Esophagus squamous epithelium (tissue), 5 donors: ENCODE measurements at regions not wholly inside any gene's neighbourhood (a gene's known extent, or its start where the extent isn't known, plus 50 kb on each side); places are given as distances from the start of the nearest gene placed in this dataset.

Source experiments
- DNase-seq: peaks from one replicate; lab custom pipeline; 2025; lab: John Stamatoyannopoulos, UW
- H3K27ac ChIP-seq, 4 donors: fragments of 200-600 bp; sonication (generic); one replicate each; pipeline ENCODE4 v1.5.1; 2016 to 2019; ENCODE audit warnings: mild to moderate bottlenecking in 1 of 4
- H3K27me3 ChIP-seq, 4 donors: fragments of 200-600 bp; sonication (generic); 1 replicate in 3 of 4; 2 replicates in 1 of 4; pipeline versions ENCODE4 v1.5.1 to v1.6.0; 2017 to 2021; ENCODE audit warnings: antibody characterized with exemption in 1 of 4
- H3K36me3 ChIP-seq, 3 donors: fragments of 200-600 bp; sonication (generic); one replicate each; pipeline ENCODE4 v1.5.1; 2016 to 2019
- H3K4me1 ChIP-seq, 3 donors: fragments of 200-600 bp; sonication (generic); one replicate each; pipeline ENCODE4 v1.5.1; 2017 to 2019
- H3K4me3 ChIP-seq, 4 donors: fragments of 200-600 bp; sonication (generic); 1 replicate in 3 of 4; 2 replicates in 1 of 4; pipeline ENCODE4 v1.5.1; 2016 to 2019; ENCODE audit warnings: mild to moderate bottlenecking in 2 of 4, moderate library complexity in 1 of 4
- H3K9me3 ChIP-seq, 3 donors: fragments of 200-600 bp; sonication (generic); one replicate each; pipeline ENCODE4 v1.5.1; 2016 to 2019
- CTCF ChIP-seq, 6 experiments: fragments of 450-650 bp in 4 of 6; fragments of 200-600 bp in 2 of 6; sonication (generic) in 2 of 6; IDR thresholded peaks; one replicate each; pipeline ENCODE4 v1.5.1; 2016 to 2019; ENCODE audit warnings: antibody characterized with exemption in 6 of 6, mild to moderate bottlenecking in 4 of 6, moderate library complexity in 4 of 6
- POLR2A ChIP-seq, 4 donors: fragments of 450-650 bp; IDR thresholded peaks; one replicate each; pipeline ENCODE4 v1.6.1; 2017; ENCODE audit warnings: antibody characterized with exemption in 4 of 4, mild to moderate bottlenecking in 4 of 4, moderate library complexity in 3 of 4
- WGBS, 2 donors: methylation state at CpG; one replicate each; pipeline ENCODE4 v1.1.5; 2018; 5-methylcytosine and 5-hydroxymethylcytosine counted together
- intact Hi-C: fragments of 100-400 bp; cut with DNase I; formaldehyde crosslinking; loops from one replicate; pipeline ENCODE4 v1.15.0; 2022
- donor health status: DM: yes; HTN: yes; CAD: no.

GRCh38 chrX:96611619-96612362 is 72.9 kb upstream of the DIAPH2 start:
- Histone ChIP-seq H3K4me3 (no peak overlapping the region), H3K27ac (no peak overlapping the region), H3K4me1 (no peaks in the 10 kb centered on the region), H3K27me3 (peaks cover 0 to 3% (median 0%) of the 10 kb centered on the region in 4 donors), H3K36me3 (no peaks in the 10 kb centered on the region), H3K9me3 (no peaks in the 10 kb centered on the region)
- DNase-seq: no peak
- WGBS, 2 donors: 48 to 53% methylated on average over 3 of the region's 3 CpGs
- TF ChIP-seq CTCF (IDR thresholded peaks at IDR 0.05) (no peak), POLR2A (IDR thresholded peaks at IDR 0.05) (no peak)
- intact Hi-C loops: no loop called here

- no peak for DNase-seq
- intact Hi-C loops: no loop called here
- H3K9me3 ChIP-seq: no peaks in the 10 kb centered on the region
- H3K36me3 ChIP-seq: no peaks in the 10 kb centered on the region
- peaks cover 0 to 3% (median 0%) of the 10 kb centered on the region in 4 donors for H3K27me3 ChIP-seq
- no peaks in the 10 kb centered on the region for H3K4me1 ChIP-seq
- no peak overlapping the region for H3K4me3 ChIP-seq
- H3K27ac ChIP-seq: peak overlapping the region in 1 of 4 donors; percentile 29
- WGBS, 2 donors: 59 to 76% methylated on average over 4 of the region's 4 CpGs
- TF ChIP-seq CTCF (IDR thresholded peaks at IDR 0.05) (no peak), POLR2A (IDR thresholded peaks at IDR 0.05) (no peak)
Observed at GRCh38 chrX:96615448-96615847, 69.2 kb upstream of the DIAPH2 start.

GRCh38 chrX:96619588-96619987 is 65.1 kb upstream of the DIAPH2 start:
- intact Hi-C loops: no loop called here
- no peaks in the 10 kb centered on the region for H3K36me3 ChIP-seq
- H3K9me3 ChIP-seq: no peaks in the 10 kb centered on the region
- TF ChIP-seq POLR2A (IDR thresholded peaks at IDR 0.05): no peak
- no peak for TF ChIP-seq CTCF (IDR thresholded peaks at IDR 0.05)
- no peak overlapping the region for H3K27ac ChIP-seq
- H3K4me1 ChIP-seq: no peaks in the 10 kb centered on the region
- no peaks in the 10 kb centered on the region for H3K27me3 ChIP-seq
- DNase-seq: no peak
- H3K4me3 ChIP-seq: no peak overlapping the region

- no peaks in the 10 kb centered on the region for H3K36me3 ChIP-seq
- no peak overlapping the region for H3K4me3 ChIP-seq
- H3K27me3 ChIP-seq: no peaks in the 10 kb centered on the region
- H3K4me1 ChIP-seq: no peaks in the 10 kb centered on the region
- H3K27ac ChIP-seq: no peak overlapping the region
- WGBS, 2 donors: 0 to 38% methylated on average over 1 of the region's 1 CpG
- intact Hi-C loops: no loop called here
- TF ChIP-seq POLR2A (IDR thresholded peaks at IDR 0.05): no peak
- no peak for TF ChIP-seq CTCF (IDR thresholded peaks at IDR 0.05)
- H3K9me3 ChIP-seq: no peaks in the 10 kb centered on the region
- no peak for DNase-seq
Observed at GRCh38 chrX:96621811-96622210, 62.8 kb upstream of the DIAPH2 start.
